ENCODE measurements at regions not wholly inside any gene's neighbourhood (a gene's known extent, or its start where the extent isn't known, plus 50 kb on each side); places are given as distances from the start of the nearest gene placed in this dataset.

DNA sequence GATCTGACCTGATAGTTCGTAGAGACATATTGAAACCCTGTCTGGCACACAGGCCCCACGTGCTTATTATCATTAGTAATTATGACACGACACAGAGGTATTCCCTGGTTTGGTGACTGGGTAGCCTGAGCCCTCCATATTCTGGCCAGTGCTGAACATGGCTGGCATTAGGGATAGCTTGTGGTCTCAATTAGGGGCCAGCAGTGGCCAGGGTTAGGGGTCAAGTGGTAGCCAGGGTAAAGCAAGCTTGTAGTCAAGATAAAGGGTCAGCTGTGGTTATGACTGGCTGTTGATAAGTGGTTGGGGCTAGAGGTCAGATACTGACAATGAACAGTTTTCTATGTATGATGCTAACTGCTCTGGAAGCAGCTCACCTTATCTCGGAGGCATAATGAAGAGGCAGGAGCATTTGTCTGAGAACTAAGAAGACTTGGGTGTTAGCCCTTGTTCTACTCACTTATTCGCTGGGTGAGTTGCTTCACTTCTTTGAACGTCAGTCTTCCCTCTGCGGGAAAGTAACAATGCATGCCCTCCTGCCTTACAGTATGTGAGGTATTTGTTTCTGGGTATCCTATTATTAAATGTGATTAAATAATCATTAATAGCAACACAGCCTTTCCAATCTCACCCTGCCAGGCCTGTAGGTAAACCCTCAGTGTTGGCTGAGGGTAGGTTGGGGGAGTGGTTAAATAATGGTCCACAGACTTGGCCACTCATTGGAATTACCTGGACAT lies 66.7 kb downstream of the VEGFA start (continued):
- TF ChIP-seq TEAD4 (IDR thresholded peaks at IDR 0.05; ENCODE audit: low read length) (peak; percentile 97), TEAD4 (CRISPR knock-in tag; IDR thresholded peaks at IDR 0.05; ENCODE audit: borderline replicate concordance) (no peak), ESRRA (IDR thresholded peaks at IDR 0.05; ENCODE audit: borderline replicate concordance, low read depth) (peak; percentile 97), PRMT5 (CRISPR knock-in tag; IDR thresholded peaks at IDR 0.05) (no peak), ARID1B (IDR thresholded peaks at IDR 0.05) (peak; percentile 95), HMGN3 (IDR thresholded peaks at IDR 0.05; ENCODE audit: borderline replicate concordance, extremely low read depth, insufficient read length, low read depth, low read length) (peak; percentile 92), FOS (IDR thresholded peaks at IDR 0.05; ENCODE audit: extremely low read depth, insufficient read length) (no peak), EP400 (IDR thresholded peaks at IDR 0.05) (no peak), ZNF354B (CRISPR knock-in tag; IDR thresholded peaks at IDR 0.05) (no peak), CREB1 (IDR thresholded peaks at IDR 0.05) (no peak), CREB1 (CRISPR knock-in tag; IDR thresholded peaks at IDR 0.05) (no peak), FOXK2 (conservative IDR thresholded peaks at IDR 0.05 in 1 of 2, IDR thresholded peaks at IDR 0.05 in 1 of 2; ENCODE audit: low read depth in 2 of 2) (0 out of 4 replicates have a peak, but pooled peaks of 1 of the 2 experiments have one; percentile 19), ZKSCAN8 (CRISPR knock-in tag; IDR thresholded peaks at IDR 0.05) (peak; percentile 49; the same call in 1 of the 2 replicates), CREBBP (IDR thresholded peaks at IDR 0.05; ENCODE audit: low read depth, low read length) (no peak), GTF2E2 (tag; IDR thresholded peaks at IDR 0.05) (no peak), MYNN (IDR thresholded peaks at IDR 0.05) (peak; percentile 75; the same call in 1 of the 2 replicates), MYNN (CRISPR knock-in tag; IDR thresholded peaks at IDR 0.05) (no peak)
- TF ChIP-seq, protein P1, sequence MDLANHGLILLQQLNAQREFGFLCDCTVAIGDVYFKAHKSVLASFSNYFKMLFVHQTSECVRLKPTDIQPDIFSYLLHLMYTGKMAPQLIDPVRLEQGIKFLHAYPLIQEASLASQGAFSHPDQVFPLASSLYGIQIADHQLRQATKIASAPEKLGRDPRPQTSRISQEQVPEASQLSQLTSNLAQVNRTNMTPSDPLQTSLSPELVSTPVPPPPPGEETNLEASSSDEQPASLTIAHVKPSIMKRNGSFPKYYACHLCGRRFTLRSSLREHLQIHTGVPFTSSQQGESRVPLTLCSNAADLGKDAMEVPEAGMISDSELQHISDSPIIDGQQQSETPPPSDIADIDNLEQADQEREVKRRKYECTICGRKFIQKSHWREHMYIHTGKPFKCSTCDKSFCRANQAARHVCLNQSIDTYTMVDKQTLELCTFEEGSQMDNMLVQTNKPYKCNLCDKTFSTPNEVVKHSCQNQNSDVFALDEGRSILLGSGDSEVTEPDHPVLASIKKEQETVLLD (IDR thresholded peaks at IDR 0.05): no peak
- TF ChIP-seq, protein P2, sequence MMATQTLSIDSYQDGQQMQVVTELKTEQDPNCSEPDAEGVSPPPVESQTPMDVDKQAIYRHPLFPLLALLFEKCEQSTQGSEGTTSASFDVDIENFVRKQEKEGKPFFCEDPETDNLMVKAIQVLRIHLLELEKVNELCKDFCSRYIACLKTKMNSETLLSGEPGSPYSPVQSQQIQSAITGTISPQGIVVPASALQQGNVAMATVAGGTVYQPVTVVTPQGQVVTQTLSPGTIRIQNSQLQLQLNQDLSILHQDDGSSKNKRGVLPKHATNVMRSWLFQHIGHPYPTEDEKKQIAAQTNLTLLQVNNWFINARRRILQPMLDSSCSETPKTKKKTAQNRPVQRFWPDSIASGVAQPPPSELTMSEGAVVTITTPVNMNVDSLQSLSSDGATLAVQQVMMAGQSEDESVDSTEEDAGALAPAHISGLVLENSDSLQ (IDR thresholded peaks at IDR 0.05): peak; percentile 50
- TF ChIP-seq, protein P3, sequence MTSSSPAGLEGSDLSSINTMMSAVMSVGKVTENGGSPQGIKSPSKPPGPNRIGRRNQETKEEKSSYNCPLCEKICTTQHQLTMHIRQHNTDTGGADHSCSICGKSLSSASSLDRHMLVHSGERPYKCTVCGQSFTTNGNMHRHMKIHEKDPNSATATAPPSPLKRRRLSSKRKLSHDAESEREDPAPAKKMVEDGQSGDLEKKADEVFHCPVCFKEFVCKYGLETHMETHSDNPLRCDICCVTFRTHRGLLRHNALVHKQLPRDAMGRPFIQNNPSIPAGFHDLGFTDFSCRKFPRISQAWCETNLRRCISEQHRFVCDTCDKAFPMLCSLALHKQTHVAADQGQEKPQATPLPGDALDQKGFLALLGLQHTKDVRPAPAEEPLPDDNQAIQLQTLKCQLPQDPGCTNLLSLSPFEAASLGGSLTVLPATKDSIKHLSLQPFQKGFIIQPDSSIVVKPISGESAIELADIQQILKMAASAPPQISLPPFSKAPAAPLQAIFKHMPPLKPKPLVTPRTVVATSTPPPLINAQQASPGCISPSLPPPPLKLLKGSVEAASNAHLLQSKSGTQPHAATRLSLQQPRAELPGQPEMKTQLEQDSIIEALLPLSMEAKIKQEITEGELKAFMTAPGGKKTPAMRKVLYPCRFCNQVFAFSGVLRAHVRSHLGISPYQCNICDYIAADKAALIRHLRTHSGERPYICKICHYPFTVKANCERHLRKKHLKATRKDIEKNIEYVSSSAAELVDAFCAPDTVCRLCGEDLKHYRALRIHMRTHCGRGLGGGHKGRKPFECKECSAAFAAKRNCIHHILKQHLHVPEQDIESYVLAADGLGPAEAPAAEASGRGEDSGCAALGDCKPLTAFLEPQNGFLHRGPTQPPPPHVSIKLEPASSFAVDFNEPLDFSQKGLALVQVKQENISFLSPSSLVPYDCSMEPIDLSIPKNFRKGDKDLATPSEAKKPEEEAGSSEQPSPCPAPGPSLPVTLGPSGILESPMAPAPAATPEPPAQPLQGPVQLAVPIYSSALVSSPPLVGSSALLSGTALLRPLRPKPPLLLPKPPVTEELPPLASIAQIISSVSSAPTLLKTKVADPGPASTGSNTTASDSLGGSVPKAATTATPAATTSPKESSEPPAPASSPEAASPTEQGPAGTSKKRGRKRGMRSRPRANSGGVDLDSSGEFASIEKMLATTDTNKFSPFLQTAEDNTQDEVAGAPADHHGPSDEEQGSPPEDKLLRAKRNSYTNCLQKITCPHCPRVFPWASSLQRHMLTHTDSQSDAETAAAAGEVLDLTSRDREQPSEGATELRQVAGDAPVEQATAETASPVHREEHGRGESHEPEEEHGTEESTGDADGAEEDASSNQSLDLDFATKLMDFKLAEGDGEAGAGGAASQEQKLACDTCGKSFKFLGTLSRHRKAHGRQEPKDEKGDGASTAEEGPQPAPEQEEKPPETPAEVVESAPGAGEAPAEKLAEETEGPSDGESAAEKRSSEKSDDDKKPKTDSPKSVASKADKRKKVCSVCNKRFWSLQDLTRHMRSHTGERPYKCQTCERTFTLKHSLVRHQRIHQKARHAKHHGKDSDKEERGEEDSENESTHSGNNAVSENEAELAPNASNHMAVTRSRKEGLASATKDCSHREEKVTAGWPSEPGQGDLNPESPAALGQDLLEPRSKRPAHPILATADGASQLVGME (CRISPR knock-in tag; IDR thresholded peaks at IDR 0.05): no peak
- TF ChIP-seq, protein P4, sequence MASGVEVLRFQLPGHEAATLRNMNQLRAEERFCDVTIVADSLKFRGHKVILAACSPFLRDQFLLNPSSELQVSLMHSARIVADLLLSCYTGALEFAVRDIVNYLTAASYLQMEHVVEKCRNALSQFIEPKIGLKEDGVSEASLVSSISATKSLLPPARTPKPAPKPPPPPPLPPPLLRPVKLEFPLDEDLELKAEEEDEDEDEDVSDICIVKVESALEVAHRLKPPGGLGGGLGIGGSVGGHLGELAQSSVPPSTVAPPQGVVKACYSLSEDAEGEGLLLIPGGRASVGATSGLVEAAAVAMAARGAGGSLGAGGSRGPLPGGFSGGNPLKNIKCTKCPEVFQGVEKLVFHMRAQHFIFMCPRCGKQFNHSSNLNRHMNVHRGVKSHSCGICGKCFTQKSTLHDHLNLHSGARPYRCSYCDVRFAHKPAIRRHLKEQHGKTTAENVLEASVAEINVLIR (CRISPR knock-in tag; IDR thresholded peaks at IDR 0.05): no peak

Measured in K562 (cell line).